ENCODE measurements at regions not wholly inside any gene's neighbourhood (a gene's known extent, or its start where the extent isn't known, plus 50 kb on each side); places are given as distances from the start of the nearest gene placed in this dataset.

DNA sequence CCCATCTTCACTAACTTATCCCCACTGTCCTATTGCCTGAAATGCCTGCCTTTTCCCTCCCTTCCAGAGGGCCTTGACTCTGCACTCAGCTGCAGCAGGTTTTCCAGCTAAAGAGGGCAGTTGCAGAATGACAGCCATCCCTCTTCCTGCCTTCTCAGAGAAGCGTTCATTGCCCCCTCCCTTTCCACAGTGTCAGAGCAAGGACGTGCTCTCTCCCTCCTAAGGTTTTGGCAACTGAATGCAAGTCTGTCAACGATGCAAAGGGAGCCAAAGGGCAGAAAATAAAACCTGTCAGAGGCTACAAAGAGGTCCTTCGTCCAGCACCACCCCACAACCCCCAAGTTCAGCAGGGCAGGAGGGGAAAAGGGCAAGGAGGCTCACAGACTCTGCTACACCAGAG, 230.1 kb upstream of the THBS1 start:
- H3K9me3 ChIP-seq (ENCODE audit: control insufficient read depth, insufficient read depth, low read length), result no peaks in the 10 kb centered on the region
- no peak for DNase-seq (ENCODE audit: low read depth, low spot score)
- no peak overlapping the region for H3K27ac ChIP-seq (ENCODE audit: low read depth, low read length)
- ChIA-PET POLR2A (no interaction called here), CTCF (no interaction called here)
- H3K27me3 ChIP-seq (ENCODE audit: control insufficient read depth, insufficient read depth, low read length), result no peaks in the 10 kb centered on the region
- TF ChIP-seq, protein P1, sequence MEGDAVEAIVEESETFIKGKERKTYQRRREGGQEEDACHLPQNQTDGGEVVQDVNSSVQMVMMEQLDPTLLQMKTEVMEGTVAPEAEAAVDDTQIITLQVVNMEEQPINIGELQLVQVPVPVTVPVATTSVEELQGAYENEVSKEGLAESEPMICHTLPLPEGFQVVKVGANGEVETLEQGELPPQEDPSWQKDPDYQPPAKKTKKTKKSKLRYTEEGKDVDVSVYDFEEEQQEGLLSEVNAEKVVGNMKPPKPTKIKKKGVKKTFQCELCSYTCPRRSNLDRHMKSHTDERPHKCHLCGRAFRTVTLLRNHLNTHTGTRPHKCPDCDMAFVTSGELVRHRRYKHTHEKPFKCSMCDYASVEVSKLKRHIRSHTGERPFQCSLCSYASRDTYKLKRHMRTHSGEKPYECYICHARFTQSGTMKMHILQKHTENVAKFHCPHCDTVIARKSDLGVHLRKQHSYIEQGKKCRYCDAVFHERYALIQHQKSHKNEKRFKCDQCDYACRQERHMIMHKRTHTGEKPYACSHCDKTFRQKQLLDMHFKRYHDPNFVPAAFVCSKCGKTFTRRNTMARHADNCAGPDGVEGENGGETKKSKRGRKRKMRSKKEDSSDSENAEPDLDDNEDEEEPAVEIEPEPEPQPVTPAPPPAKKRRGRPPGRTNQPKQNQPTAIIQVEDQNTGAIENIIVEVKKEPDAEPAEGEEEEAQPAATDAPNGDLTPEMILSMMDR (IDR thresholded peaks at IDR 0.05; ENCODE audit: low read depth, low read length), result no peak
- no peak overlapping the region for H3K4me3 ChIP-seq (ENCODE audit: low read depth, low read length)

DNA sequence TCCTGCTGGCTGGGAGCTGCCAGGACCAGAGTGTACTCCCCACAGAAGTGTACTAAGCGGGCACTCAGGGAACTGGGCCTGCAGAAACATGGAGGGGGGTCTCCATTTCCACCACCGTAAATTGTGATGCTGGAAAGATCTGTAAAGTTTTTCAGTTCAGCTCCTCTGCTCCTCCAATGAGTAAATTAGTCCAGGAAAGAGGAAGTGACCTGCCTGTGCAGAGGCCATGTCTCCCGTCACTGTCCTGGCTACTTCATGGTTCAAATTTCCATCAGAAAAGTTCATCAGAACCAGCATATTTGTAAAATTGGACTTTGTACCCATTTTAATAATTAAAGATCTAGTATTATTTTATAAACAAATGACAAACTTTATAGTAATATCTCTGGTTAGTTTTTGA, 226.7 kb upstream of the THBS1 start:
- Histone ChIP-seq H3K27ac (ENCODE audit: low read depth, low read length) (no peak overlapping the region), H3K27me3 (ENCODE audit: control insufficient read depth, insufficient read depth, low read length) (no peaks in the 10 kb centered on the region), H3K4me3 (ENCODE audit: low read depth, low read length) (no peak overlapping the region), H3K9me3 (ENCODE audit: control insufficient read depth, insufficient read depth, low read length) (no peaks in the 10 kb centered on the region)
- POLR2A ChIA-PET, result no interaction called here
- no peak for DNase-seq (ENCODE audit: low read depth, low spot score)
- CTCF ChIA-PET, result no interaction called here
- TF ChIP-seq, protein P1 (IDR thresholded peaks at IDR 0.05; ENCODE audit: low read depth, low read length), result no peak

DNA sequence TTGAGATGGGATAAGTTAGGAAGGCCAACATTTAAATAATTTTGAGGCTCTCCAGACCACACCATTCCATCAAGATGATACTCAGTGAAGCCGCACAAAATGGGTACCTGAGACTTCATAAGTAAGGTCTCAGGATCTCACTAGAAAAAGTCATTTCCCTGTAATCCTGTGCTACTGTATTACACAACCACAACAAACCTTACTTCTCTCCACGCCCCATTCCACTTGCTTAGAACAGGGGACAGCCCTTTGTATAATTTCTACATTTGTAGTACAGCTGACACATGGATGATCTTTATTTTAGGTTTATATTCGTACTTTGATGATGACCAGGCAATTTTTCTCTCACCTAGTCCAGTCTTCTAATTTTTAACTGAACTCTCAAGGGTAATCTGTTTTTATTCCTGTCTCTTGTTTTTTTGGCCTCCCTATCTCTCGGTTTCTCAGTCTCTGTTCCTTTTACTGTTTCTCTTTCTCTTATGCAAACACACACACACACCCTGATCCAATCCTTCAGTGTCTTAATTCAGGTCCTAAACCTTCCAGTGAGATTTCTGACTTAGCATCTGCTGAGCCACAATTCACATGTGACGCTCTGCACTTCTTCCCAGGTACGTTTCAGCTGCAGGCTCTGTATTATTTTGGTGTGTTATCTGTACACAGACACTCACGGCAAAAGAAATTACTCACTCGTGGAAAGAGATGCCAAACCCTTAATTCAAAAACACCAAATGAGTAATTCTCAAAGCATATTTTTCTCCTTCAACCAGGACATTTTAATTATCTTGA, 223.2 kb upstream of the THBS1 start:
- no peaks in the 10 kb centered on the region for H3K9me3 ChIP-seq (ENCODE audit: control insufficient read depth, insufficient read depth, low read length)
- ChIA-PET POLR2A (no interaction called here), CTCF (no interaction called here)
- no peak overlapping the region for H3K4me3 ChIP-seq (ENCODE audit: low read depth, low read length)
- no peak for DNase-seq (ENCODE audit: low read depth, low spot score)
- TF ChIP-seq, protein P1 (IDR thresholded peaks at IDR 0.05; ENCODE audit: low read depth, low read length), result no peak
- no peak overlapping the region for H3K27ac ChIP-seq (ENCODE audit: low read depth, low read length)
- no peaks in the 10 kb centered on the region for H3K27me3 ChIP-seq (ENCODE audit: control insufficient read depth, insufficient read depth, low read length)

DNA sequence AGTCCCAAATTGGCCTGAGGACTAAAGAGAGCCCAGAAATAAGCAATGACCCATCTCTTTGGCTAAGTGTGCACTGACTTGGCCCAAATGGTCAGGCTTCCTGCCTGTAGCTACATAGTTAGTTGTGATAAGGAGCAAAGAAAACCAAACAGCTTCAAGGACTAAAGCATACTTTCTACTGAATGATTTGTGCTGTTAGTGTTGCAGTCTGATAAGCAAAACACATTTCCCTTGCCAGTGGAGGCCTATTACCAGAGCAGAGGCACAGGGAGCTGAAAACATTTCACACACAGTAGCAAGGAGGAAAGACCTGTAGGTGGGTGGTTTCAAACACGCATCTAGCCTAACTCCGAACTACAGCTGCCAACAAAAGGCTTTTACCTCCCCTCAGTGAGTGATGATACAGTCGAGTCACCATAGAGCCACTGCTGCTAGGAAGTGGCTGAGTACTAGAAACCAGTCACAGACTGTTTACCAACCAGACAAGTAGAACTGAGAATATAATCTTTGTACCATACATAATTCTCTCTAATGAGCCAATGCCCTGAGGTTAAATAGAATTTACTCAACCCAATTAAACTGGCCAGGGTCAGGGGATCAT, 222.3 kb upstream of the THBS1 start:
- DNase-seq (ENCODE audit: low read depth, low spot score), result peak; percentile 37
- ChIA-PET CTCF (no interaction called here), POLR2A (no interaction called here)

DNA sequence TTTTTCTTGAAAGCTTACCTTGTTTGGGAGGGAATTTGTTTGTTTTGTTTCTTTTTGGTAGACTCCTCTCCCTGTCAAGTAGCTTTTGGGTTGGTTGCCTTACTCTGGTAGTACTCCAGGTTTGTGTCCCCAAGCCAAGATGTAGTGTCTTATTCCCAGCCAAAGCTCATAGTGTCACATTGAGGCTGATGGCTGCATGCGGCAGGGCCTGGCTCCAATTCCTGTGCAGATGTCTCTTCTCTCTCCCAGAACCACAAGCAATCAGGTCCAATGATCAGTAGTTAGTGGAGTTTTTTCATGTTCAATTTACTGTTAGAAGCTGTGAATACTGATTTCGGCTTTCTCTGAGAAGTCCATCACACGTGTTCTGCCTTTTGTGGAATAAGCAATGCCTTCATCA, 221.1 kb upstream of the THBS1 start:
- ChIA-PET CTCF (no interaction called here), POLR2A (interaction anchor here (0.8 kb wide), 1 partner anchor 462 kb away, joined by 3 read pairs; no protein-coding TSS in a partner anchor)
- no peaks in the 10 kb centered on the region for H3K27me3 ChIP-seq (ENCODE audit: control insufficient read depth, insufficient read depth, low read length)
- no peak for DNase-seq (ENCODE audit: low read depth, low spot score)
- no peak overlapping the region for H3K27ac ChIP-seq (ENCODE audit: low read depth, low read length)
- no peaks in the 10 kb centered on the region for H3K9me3 ChIP-seq (ENCODE audit: control insufficient read depth, insufficient read depth, low read length)
- H3K4me3 ChIP-seq (ENCODE audit: low read depth, low read length), result no peak overlapping the region
- TF ChIP-seq, protein P1 (IDR thresholded peaks at IDR 0.05; ENCODE audit: low read depth, low read length), result no peak

More for the DNA sequence above, 222.3 kb upstream of the THBS1 start:
- TF ChIP-seq, protein P1 (IDR thresholded peaks at IDR 0.05; ENCODE audit: low read depth, low read length), result no peak
- H3K9me3 ChIP-seq (ENCODE audit: control insufficient read depth, insufficient read depth, low read length), result no peaks in the 10 kb centered on the region
- no peaks in the 10 kb centered on the region for H3K27me3 ChIP-seq (ENCODE audit: control insufficient read depth, insufficient read depth, low read length)
- H3K4me3 ChIP-seq (ENCODE audit: low read depth, low read length), result no peak overlapping the region
- peak overlapping the region; percentile 73 for H3K27ac ChIP-seq (ENCODE audit: low read depth, low read length)
